CD4-positive, alpha-beta T cell treated with Interferon gamma for 1 hour (primary cell): ENCODE measurements at regions not wholly inside any gene's neighbourhood (a gene's known extent, or its start where the extent isn't known, plus 50 kb on each side); places are given as distances from the start of the nearest gene placed in this dataset.
"Not testable (repeated sequence)": the region's sequence is repeated elsewhere in the genome, so short reads cannot be mapped to it uniquely, and the experiment has no call there.

ENCODE experiments used
- DNase-seq: peaks from one replicate; pipeline ENCODE4 v3.0.0-alpha.2; 2020

- DNase-seq: not testable (repeated sequence)
These were observed 298.0 kb upstream of the DLGAP1 start for GRCh38 chr18:4753151-4753550.

GRCh38 chr18:4751523-4751922 is 296.4 kb upstream of the DLGAP1 start:
- no peak for DNase-seq

- no peak for DNase-seq
These were observed 295.6 kb upstream of the DLGAP1 start for GRCh38 chr18:4750393-4751346.

GRCh38 chr18:4748975-4749374 is 293.9 kb upstream of the DLGAP1 start:
- DNase-seq: no peak

- no peak for DNase-seq
These were observed 279.8 kb upstream of the DLGAP1 start for GRCh38 chr18:4734903-4735302.

- DNase-seq: no peak
These were observed 278.9 kb upstream of the DLGAP1 start for GRCh38 chr18:4734021-4734420.

- DNase-seq: no peak
These were observed 266.4 kb upstream of the DLGAP1 start for GRCh38 chr18:4721545-4721944.

- DNase-seq: no peak
These were observed 265.4 kb upstream of the DLGAP1 start for GRCh38 chr18:4720518-4720917.

- no peak for DNase-seq
These were observed 250.8 kb upstream of the DLGAP1 start for GRCh38 chr18:4705894-4706293.

- DNase-seq: no peak
These were observed 249.7 kb upstream of the DLGAP1 start for GRCh38 chr18:4704781-4705180.

- DNase-seq: no peak
These were observed 236.7 kb upstream of the DLGAP1 start for GRCh38 chr18:4691836-4692235.

GRCh38 chr18:4678685-4679084 is 223.6 kb upstream of the DLGAP1 start:
- not testable (repeated sequence) for DNase-seq

- DNase-seq: no peak
These were observed 221.9 kb upstream of the DLGAP1 start for GRCh38 chr18:4677006-4677405.

GRCh38 chr18:4672162-4672561 is 217.1 kb upstream of the DLGAP1 start:
- no peak for DNase-seq

- no peak for DNase-seq
These were observed 203.7 kb upstream of the DLGAP1 start for GRCh38 chr18:4658804-4659203.

- no peak for DNase-seq
These were observed 198.3 kb upstream of the DLGAP1 start for GRCh38 chr18:4653418-4653817.

- DNase-seq: no peak
These were observed 186.8 kb upstream of the DLGAP1 start for GRCh38 chr18:4641771-4642368.

GRCh38 chr18:4640349-4641012 is 185.4 kb upstream of the DLGAP1 start:
- no peak for DNase-seq

- DNase-seq: no peak
These were observed 184.7 kb upstream of the DLGAP1 start for GRCh38 chr18:4639628-4640310.

- DNase-seq: no peak
These were observed 183.6 kb upstream of the DLGAP1 start for GRCh38 chr18:4638680-4639079.

GRCh38 chr18:4637876-4638275 is 182.8 kb upstream of the DLGAP1 start:
- no peak for DNase-seq

- no peak for DNase-seq
These were observed 181.9 kb upstream of the DLGAP1 start for GRCh38 chr18:4636967-4637366.

GRCh38 chr18:4631239-4631638 is 176.1 kb upstream of the DLGAP1 start:
- no peak for DNase-seq
